DOHH2 (cell line): ENCODE measurements at regions not wholly inside any gene's neighbourhood (a gene's known extent, or its start where the extent isn't known, plus 50 kb on each side); places are given as distances from the start of the nearest gene placed in this dataset.

ENCODE experiments used
- CTCF ChIP-seq: fragments of 200-600 bp; sonication (generic); IDR thresholded peaks from one replicate; pipeline ENCODE4 v1.5.1; 2014; ENCODE audit warnings: antibody characterized with exemption, mild to moderate bottlenecking, low read depth, low read length; ENCODE audit not compliant: poor library complexity, severe bottlenecking
- EZH2phosphoT487 ChIP-seq: fragments of 200-600 bp; sonication (generic); IDR thresholded peaks from 2 replicates; pipeline ENCODE4 v1.6.1; 2017; ENCODE audit warnings: borderline replicate concordance, mild to moderate bottlenecking, antibody characterized with exemption, low read length, moderate library complexity, mixed read lengths

- TF ChIP-seq CTCF (no peak), EZH2phosphoT487 (no peak)
Measured at GRCh38 chr16:47939680-47940079, 216.1 kb downstream of the ABCC12 start.
